Muscle of leg (tissue), 3 donors: ENCODE measurements at regions not wholly inside any gene's neighbourhood (a gene's known extent, or its start where the extent isn't known, plus 50 kb on each side); places are given as distances from the start of the nearest gene placed in this dataset.

ENCODE experiments used
- DNase-seq: peaks from one replicate; pipeline ENCODE4 v3.0.0; 2013
- H3K27ac ChIP-seq: one replicate; pipeline ENCODE4 v1.5.1; 2013; ENCODE audit warnings: mild to moderate bottlenecking, low read length, control low read depth
- H3K27me3 ChIP-seq: one replicate; pipeline ENCODE4 v1.6.1; 2013; ENCODE audit warnings: low read length; ENCODE audit not compliant: control insufficient read depth, insufficient read depth
- H3K36me3 ChIP-seq: one replicate; pipeline ENCODE4 v1.6.1; 2013; ENCODE audit warnings: low read length; ENCODE audit not compliant: control insufficient read depth, insufficient read depth
- H3K4me1 ChIP-seq: one replicate; pipeline ENCODE4 v1.6.1; 2013; ENCODE audit warnings: low read length; ENCODE audit not compliant: control insufficient read depth, insufficient read depth
- H3K4me3 ChIP-seq: one replicate; pipeline ENCODE4 v1.5.1; 2013; ENCODE audit warnings: low read length, control low read depth
- H3K9me3 ChIP-seq: replicated peaks from 2 replicates; pipeline ENCODE4 v1.6.1; 2013; ENCODE audit warnings: low read depth, low read length; ENCODE audit not compliant: control insufficient read depth
- WGBS: methylation state at CpG from one replicate; pipeline ENCODE4 v1.1.5; 2013; ENCODE audit warnings: missing lambda C conversion rate; ENCODE audit not compliant: insufficient coverage; 5-methylcytosine and 5-hydroxymethylcytosine counted together

GRCh38 chr6:106735828-106736227, 106.5 kb downstream of the QRSL1 start:
- Histone ChIP-seq H3K27me3 (no peaks in the 10 kb centered on the region), H3K4me3 (no peak overlapping the region), H3K4me1 (peaks cover 22% of the 10 kb centered on the region), H3K9me3 (no peaks in the 10 kb centered on the region), H3K36me3 (no peaks in the 10 kb centered on the region), H3K27ac (no peak overlapping the region)
- DNase-seq = no peak

GRCh38 chr6:106735136-106735633, 105.8 kb downstream of the QRSL1 start:
- H3K9me3 ChIP-seq = no peaks in the 10 kb centered on the region
- peaks cover 27% of the 10 kb centered on the region for H3K4me1 ChIP-seq
- no peak overlapping the region for H3K4me3 ChIP-seq
- 80% methylated on average over 1 of the region's 3 CpGs for WGBS
- H3K36me3 ChIP-seq = no peaks in the 10 kb centered on the region
- H3K27me3 ChIP-seq = no peaks in the 10 kb centered on the region
- H3K27ac ChIP-seq = no peak overlapping the region
- DNase-seq = no peak

GRCh38 chr6:106733386-106733785, 104.0 kb downstream of the QRSL1 start:
- Histone ChIP-seq H3K4me1 (peaks cover 29% of the 10 kb centered on the region), H3K27me3 (no peaks in the 10 kb centered on the region), H3K4me3 (no peak overlapping the region), H3K36me3 (no peaks in the 10 kb centered on the region), H3K27ac (no peak overlapping the region), H3K9me3 (no peaks in the 10 kb centered on the region)
- no peak for DNase-seq
- no CpG with 5 or more reads among the region's 2 CpGs for WGBS

- no peak overlapping the region for H3K4me3 ChIP-seq
- DNase-seq = peak; percentile 50
- H3K9me3 ChIP-seq = no peaks in the 10 kb centered on the region
- H3K27me3 ChIP-seq = no peaks in the 10 kb centered on the region
- H3K36me3 ChIP-seq = no peaks in the 10 kb centered on the region
- H3K27ac ChIP-seq = peak overlapping the region; percentile 29
- 90% methylated on average over 6 of the region's 7 CpGs for WGBS
- H3K4me1 ChIP-seq = peaks cover 32% of the 10 kb centered on the region
These were observed 103.1 kb downstream of the QRSL1 start for GRCh38 chr6:106732376-106732940.

GRCh38 chr6:106731843-106732160, 102.4 kb downstream of the QRSL1 start:
- no peaks in the 10 kb centered on the region for H3K9me3 ChIP-seq
- 100% methylated on average over 1 of the region's 1 CpG for WGBS
- DNase-seq = no peak
- no peaks in the 10 kb centered on the region for H3K36me3 ChIP-seq
- H3K27me3 ChIP-seq = no peaks in the 10 kb centered on the region
- no peak overlapping the region for H3K27ac ChIP-seq
- H3K4me3 ChIP-seq = no peak overlapping the region
- H3K4me1 ChIP-seq = peaks cover 32% of the 10 kb centered on the region

GRCh38 chr6:106731144-106731842, 101.9 kb downstream of the QRSL1 start:
- Histone ChIP-seq H3K9me3 (no peaks in the 10 kb centered on the region), H3K4me1 (peaks cover 32% of the 10 kb centered on the region), H3K4me3 (no peak overlapping the region), H3K36me3 (no peaks in the 10 kb centered on the region), H3K27me3 (no peaks in the 10 kb centered on the region), H3K27ac (peak overlapping the region; percentile 83)
- DNase-seq = no peak
- 59% methylated on average over 5 of the region's 6 CpGs for WGBS

- peak; percentile 94 for DNase-seq
- no peaks in the 10 kb centered on the region for H3K27me3 ChIP-seq
- no peaks in the 10 kb centered on the region for H3K9me3 ChIP-seq
- peak overlapping the region; percentile 83 for H3K27ac ChIP-seq
- H3K4me1 ChIP-seq = peaks cover 32% of the 10 kb centered on the region
- no peaks in the 10 kb centered on the region for H3K36me3 ChIP-seq
- WGBS = 8% methylated on average over 4 of the region's 6 CpGs
- no peak overlapping the region for H3K4me3 ChIP-seq
These were observed 101.3 kb downstream of the QRSL1 start for GRCh38 chr6:106730718-106731117.

- 88% methylated on average over 1 of the region's 1 CpG for WGBS
- peak overlapping the region; percentile 60 for H3K27ac ChIP-seq
- no peak overlapping the region for H3K4me3 ChIP-seq
- H3K4me1 ChIP-seq = peaks cover 32% of the 10 kb centered on the region
- H3K27me3 ChIP-seq = no peaks in the 10 kb centered on the region
- H3K9me3 ChIP-seq = no peaks in the 10 kb centered on the region
- no peaks in the 10 kb centered on the region for H3K36me3 ChIP-seq
- DNase-seq = no peak
These were observed 100.9 kb downstream of the QRSL1 start for GRCh38 chr6:106730264-106730663.

GRCh38 chr6:106729841-106730240, 100.5 kb downstream of the QRSL1 start:
- Histone ChIP-seq H3K27me3 (no peaks in the 10 kb centered on the region), H3K9me3 (no peaks in the 10 kb centered on the region), H3K36me3 (no peaks in the 10 kb centered on the region), H3K4me1 (peaks cover 32% of the 10 kb centered on the region), H3K4me3 (no peak overlapping the region), H3K27ac (no peak overlapping the region)
- DNase-seq = peak; percentile 30
- 81% methylated on average over 4 of the region's 4 CpGs for WGBS

- H3K4me3 ChIP-seq = no peak overlapping the region
- no peaks in the 10 kb centered on the region for H3K9me3 ChIP-seq
- H3K4me1 ChIP-seq = peaks cover 32% of the 10 kb centered on the region
- H3K27ac ChIP-seq = no peak overlapping the region
- WGBS = 38% methylated on average over 2 of the region's 5 CpGs
- H3K36me3 ChIP-seq = no peaks in the 10 kb centered on the region
- no peak for DNase-seq
- H3K27me3 ChIP-seq = no peaks in the 10 kb centered on the region
These were observed 99.0 kb downstream of the QRSL1 start for GRCh38 chr6:106728296-106728870.
